HepG2 (cell line): ENCODE measurements at regions not wholly inside any gene's neighbourhood (a gene's known extent, or its start where the extent isn't known, plus 50 kb on each side); places are given as distances from the start of the nearest gene placed in this dataset.
"Not testable (repeated sequence)": the region's sequence is repeated elsewhere in the genome, so short reads cannot be mapped to it uniquely, and the experiment has no call there.

ENCODE experiments used
- ATF2 ChIP-seq: sonication (generic); formaldehyde crosslinking; IDR thresholded peaks from 2 replicates; pipeline ENCODE4 v1.4.0; 2020; ENCODE audit warnings: missing genetic modification reagents
- EP300 ChIP-seq, 3 experiments: sonication (generic) in 1 of 3; formaldehyde crosslinking in 1 of 3; IDR thresholded peaks; 2 replicates each; pipeline versions ENCODE4 v1.5.1 to v1.6.1; 2011 to 2020; ENCODE audit warnings: low read depth in 2 of 3, low read length in 2 of 3, borderline replicate concordance in 1 of 3, improper control_type of control experiment in 1 of 3, mild to moderate bottlenecking in 1 of 3, missing genetic modification reagents in 1 of 3, moderate library complexity in 1 of 3
- HINFP ChIP-seq: sonication (generic); formaldehyde crosslinking; IDR thresholded peaks from 2 replicates; pipeline ENCODE4 v1.4.0; 2020; ENCODE audit warnings: low read depth, mild to moderate bottlenecking, missing genetic modification reagents
- JUN ChIP-seq: sonication (generic); formaldehyde crosslinking; IDR thresholded peaks from 2 replicates; pipeline ENCODE4 v1.4.0; 2020; ENCODE audit warnings: mild to moderate bottlenecking, missing genetic modification reagents
- MAFK ChIP-seq, 2 experiments: IDR thresholded peaks in 1 of 2; conservative IDR thresholded peaks in 1 of 2; 2 replicates each; pipeline ENCODE4 v1.6.1; 2011; ENCODE audit warnings: improper control_type of control experiment in 2 of 2, low read length in 2 of 2
- MEF2D ChIP-seq: sonication (generic); formaldehyde crosslinking; IDR thresholded peaks from 2 replicates; pipeline ENCODE4 v1.5.1; 2020; ENCODE audit warnings: mild to moderate bottlenecking, missing genetic modification reagents
- RFX5 ChIP-seq: IDR thresholded peaks from 2 replicates; pipeline ENCODE4 v1.6.1; 2011; ENCODE audit warnings: low read depth, low read length, improper control_type of control experiment
- ZNF17 ChIP-seq: sonication (generic); formaldehyde crosslinking; IDR thresholded peaks from 2 replicates; pipeline ENCODE4 v1.5.0; 2020; ENCODE audit warnings: mild to moderate bottlenecking, missing genetic modification reagents

DNA sequence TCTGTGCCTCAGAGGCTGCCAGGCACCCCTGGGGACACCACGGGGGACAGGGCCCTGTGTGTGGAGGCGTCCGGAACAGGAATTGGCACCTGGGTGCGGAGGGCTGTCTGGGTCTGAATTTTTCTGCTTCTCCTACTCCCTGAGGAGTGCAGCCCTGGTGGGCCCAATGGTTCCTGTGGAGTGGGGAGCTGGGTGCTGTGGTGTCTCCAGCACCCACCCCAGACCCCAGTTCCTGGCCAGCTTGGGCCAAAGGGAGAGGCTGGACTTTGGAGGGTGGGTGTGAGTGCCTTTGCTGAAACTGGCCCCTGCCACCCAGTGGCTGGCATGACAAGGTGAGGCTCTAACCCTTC, 240.6 kb downstream of the GOLGA6L6 start:
- TF ChIP-seq EP300 (IDR thresholded peaks at IDR 0.05; ENCODE audit: low read depth in 2 of 2, low read length in 2 of 2); EP300 (CRISPR knock-in tag; IDR thresholded peaks at IDR 0.05; ENCODE audit: borderline replicate concordance); MEF2D (CRISPR knock-in tag); JUN; ATF2 (CRISPR knock-in tag); MAFK (conservative IDR thresholded peaks at IDR 0.05 in 1 of 2, IDR thresholded peaks at IDR 0.05 in 1 of 2; ENCODE audit: low read length in 2 of 2); HINFP (CRISPR knock-in tag); ZNF17 (CRISPR knock-in tag); RFX5: not testable (repeated sequence)
